ENCODE measurements at regions not wholly inside any gene's neighbourhood (a gene's known extent, or its start where the extent isn't known, plus 50 kb on each side); places are given as distances from the start of the nearest gene placed in this dataset.

DNA sequence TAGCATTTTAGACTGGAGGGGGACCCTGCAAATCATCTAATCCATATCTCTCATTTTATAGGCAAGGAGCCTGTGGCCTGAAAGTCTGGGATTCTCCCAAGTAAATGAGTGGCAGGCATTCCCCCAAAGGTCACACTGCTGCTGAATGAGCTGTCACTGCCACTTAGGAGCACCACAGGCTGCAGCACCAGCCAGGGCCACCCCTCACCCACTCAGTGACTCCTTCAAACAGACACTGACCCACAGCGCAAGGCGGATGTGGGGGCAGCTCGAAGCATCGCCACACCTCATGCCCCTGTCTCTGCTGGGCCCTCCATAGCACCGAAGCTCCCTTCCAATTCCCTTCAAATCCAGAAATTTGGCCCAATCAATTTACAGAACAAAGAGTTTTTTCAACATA lies 119.9 kb upstream of the ARID1B start:
- TF ChIP-seq EZH2 (IDR thresholded peaks at IDR 0.05) (no peak), POLR2AphosphoS5 (IDR thresholded peaks at IDR 0.05; ENCODE audit: borderline replicate concordance, low read depth, low read length) (no peak), FOXP2 (optimal IDR thresholded peaks at IDR 0.05; ENCODE audit: control extremely low read depth, extremely low read length, insufficient read depth) (no peak)

All from SK-N-MC (cell line).